Adipocyte (in vitro differentiated cells): ENCODE measurements at regions not wholly inside any gene's neighbourhood (a gene's known extent, or its start where the extent isn't known, plus 50 kb on each side); places are given as distances from the start of the nearest gene placed in this dataset.

Experiments
- DNase-seq: peaks from one replicate; pipeline ENCODE4 v3.0.0-alpha.2; 2015; ENCODE audit warnings: low read depth
- H3K27me3 ChIP-seq: replicated peaks from 2 replicates; pipeline ENCODE4 v1.7.0; 2013; ENCODE audit warnings: mild to moderate bottlenecking, low read length, moderate library complexity; ENCODE audit not compliant: control insufficient read depth, insufficient read depth
- H3K36me3 ChIP-seq: 2 replicates; pipeline ENCODE4 v1.7.0; 2013; ENCODE audit warnings: low read length, mild to moderate bottlenecking, moderate library complexity; ENCODE audit not compliant: control insufficient read depth, insufficient read depth, severe bottlenecking
- H3K4me1 ChIP-seq: 2 replicates; pipeline ENCODE4 v1.7.0; 2013; ENCODE audit warnings: mild to moderate bottlenecking, low read length, moderate library complexity; ENCODE audit not compliant: control insufficient read depth, insufficient read depth
- H3K4me3 ChIP-seq: 2 replicates; pipeline ENCODE4 v1.7.0; 2013; ENCODE audit warnings: mild to moderate bottlenecking, low read length, moderate library complexity
- H3K9ac ChIP-seq: 2 replicates; pipeline ENCODE4 v1.7.0; 2013; ENCODE audit warnings: mild to moderate bottlenecking, low read length, moderate library complexity
- H3K9me3 ChIP-seq: 2 replicates; pipeline ENCODE4 v1.7.0; 2013; ENCODE audit warnings: mild to moderate bottlenecking, low read length, moderate library complexity; ENCODE audit not compliant: control insufficient read depth

- Histone ChIP-seq H3K9me3 (no peaks in the 10 kb centered on the region), H3K4me1 (no peaks in the 10 kb centered on the region), H3K27me3 (no peaks in the 10 kb centered on the region), H3K9ac (no peak overlapping the region), H3K36me3 (no peaks in the 10 kb centered on the region), H3K4me3 (no peak overlapping the region)
- DNase-seq = no peak
Observed at GRCh38 chrX:123036401-123036800, 147.7 kb upstream of the GRIA3 start.

DNA sequence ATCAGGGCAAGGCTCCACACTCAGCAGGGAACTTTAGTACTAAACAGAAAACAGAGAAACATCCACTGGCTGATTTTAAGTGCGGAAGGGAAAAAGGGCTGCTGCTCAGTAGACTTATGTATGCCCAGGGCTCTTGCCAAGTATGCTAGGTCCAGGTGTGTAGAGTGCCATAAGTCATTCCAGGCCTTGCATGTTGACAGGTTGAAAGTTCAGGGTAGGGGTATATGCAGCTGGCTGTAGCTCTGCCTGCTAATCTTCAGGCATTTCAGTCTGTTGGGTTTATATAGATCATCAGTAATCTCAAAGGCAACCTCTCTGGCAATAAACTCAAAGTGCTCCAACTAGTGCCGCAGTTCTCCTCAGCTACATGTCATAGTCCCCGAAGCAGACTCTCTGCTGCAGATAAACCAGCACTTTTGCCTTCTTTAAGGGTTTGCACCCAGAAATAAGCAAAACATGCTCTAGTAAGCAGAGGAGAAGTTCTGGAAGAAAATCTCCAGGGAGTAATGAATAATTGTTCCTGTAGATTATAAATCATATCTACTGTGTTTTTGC is 134.9 kb upstream of the GRIA3 start:
- no peaks in the 10 kb centered on the region for H3K9me3 ChIP-seq
- no peak overlapping the region for H3K4me3 ChIP-seq
- H3K27me3 ChIP-seq = no peaks in the 10 kb centered on the region
- no peak for DNase-seq
- no peaks in the 10 kb centered on the region for H3K4me1 ChIP-seq
- no peak overlapping the region for H3K9ac ChIP-seq
- H3K36me3 ChIP-seq = no peaks in the 10 kb centered on the region

GRCh38 chrX:123060986-123061385 is 123.1 kb upstream of the GRIA3 start:
- H3K9me3 ChIP-seq = no peaks in the 10 kb centered on the region
- no peak for DNase-seq
- H3K4me3 ChIP-seq = no peak overlapping the region
- H3K9ac ChIP-seq = no peak overlapping the region
- no peaks in the 10 kb centered on the region for H3K27me3 ChIP-seq
- H3K36me3 ChIP-seq = no peaks in the 10 kb centered on the region
- no peaks in the 10 kb centered on the region for H3K4me1 ChIP-seq

- H3K9ac ChIP-seq = no peak overlapping the region
- no peaks in the 10 kb centered on the region for H3K27me3 ChIP-seq
- no peak for DNase-seq
- H3K36me3 ChIP-seq = no peaks in the 10 kb centered on the region
- no peaks in the 10 kb centered on the region for H3K4me1 ChIP-seq
- no peaks in the 10 kb centered on the region for H3K9me3 ChIP-seq
- H3K4me3 ChIP-seq = no peak overlapping the region
Observed at GRCh38 chrX:123064053-123064452, 120.0 kb upstream of the GRIA3 start.

- Histone ChIP-seq H3K27me3 (peaks cover 9% of the 10 kb centered on the region), H3K9ac (no peak overlapping the region), H3K4me1 (peaks cover 10% of the 10 kb centered on the region), H3K4me3 (no peak overlapping the region), H3K9me3 (no peaks in the 10 kb centered on the region), H3K36me3 (no peaks in the 10 kb centered on the region)
- DNase-seq = no peak
Observed at GRCh38 chrX:123072686-123073385, 111.2 kb upstream of the GRIA3 start.

GRCh38 chrX:123075947-123076561 is 108.0 kb upstream of the GRIA3 start:
- no peak overlapping the region for H3K4me3 ChIP-seq
- no peak overlapping the region for H3K9ac ChIP-seq
- no peak for DNase-seq
- H3K27me3 ChIP-seq = peaks cover 9% of the 10 kb centered on the region
- peaks cover 22% of the 10 kb centered on the region for H3K4me1 ChIP-seq
- no peaks in the 10 kb centered on the region for H3K9me3 ChIP-seq
- no peaks in the 10 kb centered on the region for H3K36me3 ChIP-seq

GRCh38 chrX:123077631-123078030 is 106.4 kb upstream of the GRIA3 start:
- Histone ChIP-seq H3K9ac (no peak overlapping the region), H3K27me3 (peaks cover 9% of the 10 kb centered on the region), H3K36me3 (no peaks in the 10 kb centered on the region), H3K4me1 (peaks cover 22% of the 10 kb centered on the region), H3K4me3 (no peak overlapping the region), H3K9me3 (no peaks in the 10 kb centered on the region)
- peak; percentile 32 for DNase-seq

DNA sequence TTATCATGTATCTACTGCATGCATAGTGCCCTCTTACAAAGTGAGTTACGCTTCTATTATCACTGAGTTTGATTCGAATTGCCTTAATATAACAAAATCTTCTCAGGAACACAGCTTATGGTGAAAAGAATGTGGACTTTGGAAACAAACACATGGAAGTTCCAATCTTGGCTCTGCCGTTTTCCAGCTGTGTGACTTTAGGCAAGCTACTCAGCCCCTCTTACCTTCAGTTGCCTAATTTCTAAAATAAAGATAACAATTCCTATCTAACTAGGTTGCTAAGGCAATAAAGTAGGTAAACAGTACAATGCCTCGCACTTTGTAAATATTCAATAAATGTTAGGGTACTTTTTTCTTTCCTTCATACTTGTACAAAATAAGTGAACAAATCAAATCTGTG is 104.0 kb upstream of the GRIA3 start:
- no peak overlapping the region for H3K9ac ChIP-seq

DNA sequence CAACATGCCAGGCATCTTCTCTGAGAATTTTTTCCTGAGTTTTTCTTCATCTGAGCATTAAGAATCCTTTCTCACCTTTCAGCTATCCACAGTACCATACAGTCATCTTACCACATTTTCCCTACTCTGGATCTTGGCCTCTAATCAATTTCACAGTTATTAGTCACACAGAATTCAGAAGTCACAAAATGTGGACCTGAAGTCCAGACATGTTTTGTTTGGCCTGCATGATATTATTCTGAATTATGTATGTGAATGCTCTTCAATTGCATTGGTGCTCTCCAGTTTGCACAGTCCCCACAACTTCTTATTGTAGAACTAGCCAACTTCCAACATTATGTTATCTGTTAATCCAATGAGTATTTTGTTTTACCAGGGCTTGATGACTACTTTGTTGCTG is 102.3 kb upstream of the GRIA3 start:
- Histone ChIP-seq H3K27me3 (no peaks in the 10 kb centered on the region), H3K4me3 (no peak overlapping the region), H3K4me1 (peaks cover 55% of the 10 kb centered on the region), H3K36me3 (no peaks in the 10 kb centered on the region), H3K9me3 (no peaks in the 10 kb centered on the region), H3K9ac (no peak overlapping the region)
- DNase-seq = peak; percentile 49

More for the DNA sequence above, 104.0 kb upstream of the GRIA3 start:
- Histone ChIP-seq H3K9me3 (no peaks in the 10 kb centered on the region), H3K36me3 (no peaks in the 10 kb centered on the region), H3K27me3 (peaks cover 6% of the 10 kb centered on the region), H3K4me3 (no peak overlapping the region), H3K4me1 (peaks cover 38% of the 10 kb centered on the region)
- DNase-seq = no peak

GRCh38 chrX:123083924-123084323 is 100.2 kb upstream of the GRIA3 start:
- Histone ChIP-seq H3K36me3 (no peaks in the 10 kb centered on the region), H3K9me3 (no peaks in the 10 kb centered on the region), H3K4me3 (no peak overlapping the region), H3K4me1 (peaks cover 52% of the 10 kb centered on the region), H3K27me3 (no peaks in the 10 kb centered on the region), H3K9ac (peak overlapping the region; percentile 49)
- DNase-seq = peak; percentile 61

GRCh38 chrX:123084797-123085196 is 99.3 kb upstream of the GRIA3 start:
- Histone ChIP-seq H3K4me3 (no peak overlapping the region), H3K9ac (peak overlapping the region; percentile 49), H3K9me3 (no peaks in the 10 kb centered on the region), H3K4me1 (peaks cover 53% of the 10 kb centered on the region), H3K36me3 (no peaks in the 10 kb centered on the region), H3K27me3 (no peaks in the 10 kb centered on the region)
- peak; percentile 72 for DNase-seq
